ENCODE measurements at regions not wholly inside any gene's neighbourhood (a gene's known extent, or its start where the extent isn't known, plus 50 kb on each side); places are given as distances from the start of the nearest gene placed in this dataset.

- DNase-seq (ENCODE audit: low spot score), result no peak
- TF ChIP-seq CTCF (IDR thresholded peaks at IDR 0.05; ENCODE audit: extremely low read depth, missing control alignments), result no peak
Observed at GRCh38 chr9:107707915-107708441, 218.4 kb upstream of the KLF4 start.

- no peak for DNase-seq (ENCODE audit: low spot score)
- TF ChIP-seq CTCF (IDR thresholded peaks at IDR 0.05; ENCODE audit: extremely low read depth, missing control alignments), result no peak
Observed at GRCh38 chr9:107707428-107707837, 217.9 kb upstream of the KLF4 start.

- no peak for DNase-seq (ENCODE audit: low spot score)
- no peak for TF ChIP-seq CTCF (IDR thresholded peaks at IDR 0.05; ENCODE audit: extremely low read depth, missing control alignments)
Observed at GRCh38 chr9:107706701-107707427, 217.3 kb upstream of the KLF4 start.

- no peak for DNase-seq (ENCODE audit: low spot score)
- no peak for TF ChIP-seq CTCF (IDR thresholded peaks at IDR 0.05; ENCODE audit: extremely low read depth, missing control alignments)
Observed at GRCh38 chr9:107705521-107705920, 216.0 kb upstream of the KLF4 start.

GRCh38 chr9:107704774-107705173 lies 215.2 kb upstream of the KLF4 start:
- no peak for DNase-seq (ENCODE audit: low spot score)
- TF ChIP-seq CTCF (IDR thresholded peaks at IDR 0.05; ENCODE audit: extremely low read depth, missing control alignments), result no peak

GRCh38 chr9:107703651-107704050 lies 214.1 kb upstream of the KLF4 start:
- TF ChIP-seq CTCF (IDR thresholded peaks at IDR 0.05; ENCODE audit: extremely low read depth, missing control alignments), result no peak
- no peak for DNase-seq (ENCODE audit: low spot score)

GRCh38 chr9:107700847-107701246 lies 211.3 kb upstream of the KLF4 start:
- DNase-seq (ENCODE audit: low spot score), result no peak
- TF ChIP-seq CTCF (IDR thresholded peaks at IDR 0.05; ENCODE audit: extremely low read depth, missing control alignments), result no peak
